Neural progenitor cell (in vitro differentiated cells): ENCODE measurements at regions not wholly inside any gene's neighbourhood (a gene's known extent, or its start where the extent isn't known, plus 50 kb on each side); places are given as distances from the start of the nearest gene placed in this dataset.
"Not testable (repeated sequence)": the region's sequence is repeated elsewhere in the genome, so short reads cannot be mapped to it uniquely, and the experiment has no call there.

Source experiments
- DNase-seq: peaks from one replicate; pipeline ENCODE4 v3.0.0-alpha.2; 2016; ENCODE audit warnings: low spot score
- H2AFZ ChIP-seq: fragments of 200-600 bp; sonication (generic); replicated peaks from 2 replicates; pipeline ENCODE4 v1.6.1; 2016; ENCODE audit warnings: antibody characterized with exemption
- H3F3A ChIP-seq: fragments of 200-600 bp; sonication (generic); 2 replicates; pipeline ENCODE4 v1.6.1; 2016; ENCODE audit warnings: antibody characterized with exemption, low read depth
- H3K27ac ChIP-seq: fragments of 200-600 bp; sonication (generic); 2 replicates; pipeline ENCODE4 v1.5.1; 2016; ENCODE audit warnings: mild to moderate bottlenecking
- H3K27me3 ChIP-seq: fragments of 200-600 bp; sonication (generic); 2 replicates; pipeline ENCODE4 v1.6.1; 2016; ENCODE audit warnings: mild to moderate bottlenecking, moderate library complexity
- H3K36me3 ChIP-seq: fragments of 200-600 bp; sonication (generic); 2 replicates; pipeline ENCODE4 v1.5.1; 2016
- H3K4me1 ChIP-seq: fragments of 200-600 bp; sonication (generic); 2 replicates; pipeline ENCODE4 v1.6.1; 2016; ENCODE audit warnings: mixed run types
- H3K4me2 ChIP-seq: fragments of 200-600 bp; sonication (generic); 2 replicates; pipeline ENCODE4 v1.6.1; 2016
- H3K4me3 ChIP-seq: fragments of 200-600 bp; sonication (generic); 2 replicates; pipeline ENCODE4 v1.5.1; 2016
- H3K79me2 ChIP-seq: fragments of 200-600 bp; sonication (generic); 2 replicates; pipeline ENCODE4 v1.6.1; 2016; ENCODE audit warnings: low read depth
- H3K9ac ChIP-seq: fragments of 200-600 bp; sonication (generic); 2 replicates; pipeline ENCODE4 v1.6.1; 2016
- H3K9me3 ChIP-seq: fragments of 200-600 bp; sonication (generic); 2 replicates; pipeline ENCODE4 v1.5.1; 2016; ENCODE audit warnings: low read depth
- H4K20me1 ChIP-seq: fragments of 200-600 bp; sonication (generic); 2 replicates; pipeline ENCODE4 v1.6.1; 2016; ENCODE audit warnings: low read depth
- H3K27ac Mint-ChIP-seq: 3 replicates; pipeline ENCODE4 v1.8.0; 2021; ENCODE audit warnings: mixed read lengths
- H3K27me3 Mint-ChIP-seq: 2 replicates; pipeline ENCODE4 v1.8.0; 2022; ENCODE audit warnings: low read depth, mild to moderate bottlenecking, inconsistent platforms, moderate library complexity, mixed read lengths; ENCODE audit not compliant: insufficient read depth
- H3K36me3 Mint-ChIP-seq: 3 replicates; pipeline ENCODE4 v1.8.0; 2021; ENCODE audit warnings: mixed read lengths
- H3K4me1 Mint-ChIP-seq: 3 replicates; pipeline ENCODE4 v1.8.0; 2021; ENCODE audit warnings: mixed read lengths
- H3K4me3 Mint-ChIP-seq: 3 replicates; pipeline ENCODE4 v1.8.0; 2021; ENCODE audit warnings: mild to moderate bottlenecking, moderate library complexity, mixed read lengths
- H3K9me3 Mint-ChIP-seq: 3 replicates; pipeline ENCODE4 v1.8.0; 2020; ENCODE audit warnings: mixed read lengths
- EZH2 ChIP-seq: fragments of 200-600 bp; sonication (generic); IDR thresholded peaks from 2 replicates; pipeline ENCODE4 v1.6.1; 2017; ENCODE audit warnings: antibody characterized with exemption, mild to moderate bottlenecking, moderate library complexity
- EZH2phosphoT487 ChIP-seq: fragments of 200-600 bp; sonication (generic); IDR thresholded peaks from 2 replicates; pipeline ENCODE4 v1.6.1; 2017; ENCODE audit warnings: antibody characterized with exemption
- TF ChIP-seq, protein P1 (sequence below): fragments of 200-600 bp; sonication (generic); IDR thresholded peaks from 2 replicates; pipeline ENCODE4 v1.5.1; 2017; ENCODE audit warnings: antibody characterized with exemption, mild to moderate bottlenecking

- no peak overlapping the region for H3K4me3 ChIP-seq
- H3K4me1 Mint-ChIP-seq = no peaks in the 10 kb centered on the region
- DNase-seq = no peak
These were observed 1710.1 kb downstream of the SI start for GRCh38 chr3:163368168-163368567.

GRCh38 chr3:163364717-163365116, 1713.6 kb downstream of the SI start:
- no peak overlapping the region for H3K4me3 Mint-ChIP-seq
- no peaks in the 10 kb centered on the region for H3K4me1 Mint-ChIP-seq
- Histone ChIP-seq H3K79me2 (no peaks in the 10 kb centered on the region), H3K27ac (no peak overlapping the region), H3K36me3 (no peaks in the 10 kb centered on the region), H2AFZ (no peak overlapping the region), H3K4me1 (no peaks in the 10 kb centered on the region), H3F3A (no peaks in the 10 kb centered on the region), H3K4me2 (no peak overlapping the region), H4K20me1 (no peaks in the 10 kb centered on the region), H3K9ac (no peak overlapping the region), H3K9me3 (no peaks in the 10 kb centered on the region), H3K4me3 (no peak overlapping the region), H3K27me3 (no peaks in the 10 kb centered on the region)
- H3K27me3 Mint-ChIP-seq = no peaks in the 10 kb centered on the region
- H3K9me3 Mint-ChIP-seq = no peaks in the 10 kb centered on the region
- H3K27ac Mint-ChIP-seq = no peak overlapping the region
- TF ChIP-seq EZH2phosphoT487 (no peak), EZH2 (no peak)
- TF ChIP-seq, protein P1, sequence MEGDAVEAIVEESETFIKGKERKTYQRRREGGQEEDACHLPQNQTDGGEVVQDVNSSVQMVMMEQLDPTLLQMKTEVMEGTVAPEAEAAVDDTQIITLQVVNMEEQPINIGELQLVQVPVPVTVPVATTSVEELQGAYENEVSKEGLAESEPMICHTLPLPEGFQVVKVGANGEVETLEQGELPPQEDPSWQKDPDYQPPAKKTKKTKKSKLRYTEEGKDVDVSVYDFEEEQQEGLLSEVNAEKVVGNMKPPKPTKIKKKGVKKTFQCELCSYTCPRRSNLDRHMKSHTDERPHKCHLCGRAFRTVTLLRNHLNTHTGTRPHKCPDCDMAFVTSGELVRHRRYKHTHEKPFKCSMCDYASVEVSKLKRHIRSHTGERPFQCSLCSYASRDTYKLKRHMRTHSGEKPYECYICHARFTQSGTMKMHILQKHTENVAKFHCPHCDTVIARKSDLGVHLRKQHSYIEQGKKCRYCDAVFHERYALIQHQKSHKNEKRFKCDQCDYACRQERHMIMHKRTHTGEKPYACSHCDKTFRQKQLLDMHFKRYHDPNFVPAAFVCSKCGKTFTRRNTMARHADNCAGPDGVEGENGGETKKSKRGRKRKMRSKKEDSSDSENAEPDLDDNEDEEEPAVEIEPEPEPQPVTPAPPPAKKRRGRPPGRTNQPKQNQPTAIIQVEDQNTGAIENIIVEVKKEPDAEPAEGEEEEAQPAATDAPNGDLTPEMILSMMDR = no peak
- H3K36me3 Mint-ChIP-seq = no peaks in the 10 kb centered on the region
- DNase-seq = no peak

More at GRCh38 chr3:163368168-163368567, 1710.1 kb downstream of the SI start:
- no peaks in the 10 kb centered on the region for H3K27me3 Mint-ChIP-seq
- H3K36me3 ChIP-seq = no peaks in the 10 kb centered on the region
- H2AFZ ChIP-seq = no peak overlapping the region
- H3K9me3 ChIP-seq = no peaks in the 10 kb centered on the region
- H4K20me1 ChIP-seq = no peaks in the 10 kb centered on the region
- H3K4me2 ChIP-seq = no peak overlapping the region
- no peaks in the 10 kb centered on the region for H3K79me2 ChIP-seq
- no peaks in the 10 kb centered on the region for H3K27me3 ChIP-seq
- H3K9me3 Mint-ChIP-seq = no peaks in the 10 kb centered on the region
- TF ChIP-seq, protein P1 = no peak
- no peak for TF ChIP-seq EZH2phosphoT487
- TF ChIP-seq EZH2 = no peak
- no peaks in the 10 kb centered on the region for H3K4me1 ChIP-seq
- no peaks in the 10 kb centered on the region for H3F3A ChIP-seq
- H3K9ac ChIP-seq = no peak overlapping the region
- H3K27ac ChIP-seq = no peak overlapping the region
- H3K4me3 Mint-ChIP-seq = no peak overlapping the region
- no peaks in the 10 kb centered on the region for H3K36me3 Mint-ChIP-seq
- H3K27ac Mint-ChIP-seq = no peak overlapping the region

- no peak overlapping the region for H3K27ac ChIP-seq
- no peaks in the 10 kb centered on the region for H3F3A ChIP-seq
- no peaks in the 10 kb centered on the region for H3K9me3 ChIP-seq
- no peaks in the 10 kb centered on the region for H3K4me1 ChIP-seq
- Mint-ChIP-seq H3K36me3 (no peaks in the 10 kb centered on the region), H3K4me1 (no peaks in the 10 kb centered on the region), H3K4me3 (no peak overlapping the region), H3K9me3 (no peaks in the 10 kb centered on the region), H3K27me3 (no peaks in the 10 kb centered on the region), H3K27ac (no peak overlapping the region)
- H3K79me2 ChIP-seq = no peaks in the 10 kb centered on the region
- no peak overlapping the region for H3K4me3 ChIP-seq
- no peaks in the 10 kb centered on the region for H3K36me3 ChIP-seq
- no peak overlapping the region for H3K9ac ChIP-seq
- no peak overlapping the region for H2AFZ ChIP-seq
- no peaks in the 10 kb centered on the region for H3K27me3 ChIP-seq
- no peak overlapping the region for H3K4me2 ChIP-seq
- no peaks in the 10 kb centered on the region for H4K20me1 ChIP-seq
- TF ChIP-seq, protein P1 = no peak
- TF ChIP-seq EZH2phosphoT487 (no peak), EZH2 (no peak)
- DNase-seq = no peak
These were observed 1716.1 kb downstream of the SI start for GRCh38 chr3:163362151-163362550.

DNA sequence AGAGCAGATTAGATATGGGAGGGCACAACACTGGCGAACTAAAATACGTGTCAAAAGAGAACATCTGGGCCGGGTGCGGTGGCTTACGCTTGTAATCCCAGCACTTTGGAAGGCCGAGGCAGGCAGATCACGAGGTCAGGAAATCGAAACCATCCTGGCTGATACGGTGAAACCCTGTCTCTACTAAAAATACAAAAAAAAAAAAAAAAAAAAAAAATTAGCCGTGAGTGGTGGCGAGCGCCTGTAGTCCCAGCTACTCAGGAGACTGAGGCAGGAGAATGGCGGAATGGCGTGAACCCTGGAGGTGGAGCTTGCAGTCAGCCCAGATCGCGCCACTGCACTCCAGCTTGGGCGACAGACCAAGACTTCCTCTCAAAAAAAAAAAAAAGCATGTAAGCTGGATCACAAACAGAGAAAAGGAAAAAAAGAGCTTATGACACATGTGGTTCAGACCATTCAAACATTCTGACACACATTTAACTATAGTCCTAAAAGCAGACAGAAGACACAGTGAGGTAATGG, 1716.9 kb downstream of the SI start:
- not testable (repeated sequence) for H3K27me3 ChIP-seq, H3K4me2 ChIP-seq, H3K79me2 ChIP-seq, H3K4me3 Mint-ChIP-seq, H2AFZ ChIP-seq, H4K20me1 ChIP-seq, H3K9ac ChIP-seq, H3K9me3 Mint-ChIP-seq, H3K27me3 Mint-ChIP-seq, H3K9me3 ChIP-seq, H3K4me1 Mint-ChIP-seq, DNase-seq, H3K27ac Mint-ChIP-seq, H3K27ac ChIP-seq, H3F3A ChIP-seq, H3K36me3 Mint-ChIP-seq, H3K4me3 ChIP-seq, H3K36me3 ChIP-seq, H3K4me1 ChIP-seq
